Lower leg skin (tissue), 3 donors: ENCODE measurements at regions not wholly inside any gene's neighbourhood (a gene's known extent, or its start where the extent isn't known, plus 50 kb on each side); places are given as distances from the start of the nearest gene placed in this dataset.

ENCODE experiments used
- CTCF ChIP-seq, 3 donors: fragments of 450-650 bp; IDR thresholded peaks; one replicate each; pipeline ENCODE4 v1.5.1; 2016; ENCODE audit warnings: antibody characterized with exemption in 3 of 3, mild to moderate bottlenecking in 3 of 3, moderate library complexity in 2 of 3
- POLR2A ChIP-seq, 2 donors: fragments of 450-650 bp; IDR thresholded peaks; one replicate each; pipeline ENCODE4 v1.6.1; 2016 to 2017; ENCODE audit warnings: antibody characterized with exemption in 2 of 2, mild to moderate bottlenecking in 1 of 2, moderate library complexity in 1 of 2

- TF ChIP-seq POLR2A (IDR thresholded peaks at IDR 0.05) (no peak), CTCF (IDR thresholded peaks at IDR 0.05) (no peak)
Observed at GRCh38 chr21:15508554-15508953, 221.2 kb upstream of the USP25 start.
